Mononuclear cell (primary cell): ENCODE measurements at regions not wholly inside any gene's neighbourhood (a gene's known extent, or its start where the extent isn't known, plus 50 kb on each side); places are given as distances from the start of the nearest gene placed in this dataset.

Experiments
- H3K27me3 ChIP-seq: 2 replicates; pipeline ENCODE4 v1.6.0; 2011; ENCODE audit warnings: low read length, control low read depth; ENCODE audit not compliant: insufficient read depth
- H3K4me1 ChIP-seq: 2 replicates; pipeline ENCODE4 v1.5.1; 2011; ENCODE audit warnings: mild to moderate bottlenecking, low read length, control low read depth; ENCODE audit not compliant: insufficient read depth
- H3K4me3 ChIP-seq: 2 replicates; pipeline ENCODE4 v1.5.1; 2011; ENCODE audit warnings: mild to moderate bottlenecking, low read length, moderate library complexity
- H3K9me3 ChIP-seq: 2 replicates; pipeline ENCODE4 v1.5.1; 2011; ENCODE audit warnings: low read depth, mild to moderate bottlenecking, control low read depth, low read length

GRCh38 chr21:16037421-16037955, 307.7 kb downstream of the USP25 start:
- H3K4me3 ChIP-seq: no peak overlapping the region
- no peaks in the 10 kb centered on the region for H3K9me3 ChIP-seq
- no peaks in the 10 kb centered on the region for H3K27me3 ChIP-seq
- H3K4me1 ChIP-seq: no peaks in the 10 kb centered on the region

- Histone ChIP-seq H3K4me1 (no peaks in the 10 kb centered on the region), H3K9me3 (no peaks in the 10 kb centered on the region), H3K27me3 (no peaks in the 10 kb centered on the region), H3K4me3 (no peak overlapping the region)
These were observed 310.8 kb downstream of the USP25 start for GRCh38 chr21:16040601-16041000.

GRCh38 chr21:16044676-16045075, 314.9 kb downstream of the USP25 start:
- Histone ChIP-seq H3K4me1 (no peaks in the 10 kb centered on the region), H3K27me3 (no peaks in the 10 kb centered on the region), H3K9me3 (no peaks in the 10 kb centered on the region), H3K4me3 (no peak overlapping the region)

GRCh38 chr21:16046656-16047330, 317.0 kb downstream of the USP25 start:
- no peaks in the 10 kb centered on the region for H3K4me1 ChIP-seq
- no peaks in the 10 kb centered on the region for H3K9me3 ChIP-seq
- H3K4me3 ChIP-seq: no peak overlapping the region
- no peaks in the 10 kb centered on the region for H3K27me3 ChIP-seq

GRCh38 chr21:16047904-16048303, 318.1 kb downstream of the USP25 start:
- Histone ChIP-seq H3K27me3 (no peaks in the 10 kb centered on the region), H3K4me1 (no peaks in the 10 kb centered on the region), H3K9me3 (no peaks in the 10 kb centered on the region), H3K4me3 (no peak overlapping the region)

DNA sequence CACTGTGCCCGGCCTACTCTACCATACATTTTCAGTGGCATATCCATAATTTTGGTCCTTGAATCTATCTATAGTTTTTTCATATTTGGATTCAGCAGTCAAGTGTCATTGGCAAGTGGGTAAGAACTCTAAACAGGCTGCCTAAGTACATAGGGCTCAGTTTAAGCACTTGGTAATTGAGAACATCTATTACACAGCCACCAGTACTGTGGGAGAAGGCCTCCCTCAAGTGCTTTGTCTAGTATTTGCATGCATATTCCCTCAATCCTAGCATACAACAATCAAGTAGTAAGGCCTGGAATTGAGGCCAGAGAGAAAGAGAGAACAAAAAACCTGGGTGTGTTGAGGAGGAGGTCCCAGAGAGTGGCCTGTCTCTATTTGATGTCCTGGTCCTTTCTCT, 325.2 kb downstream of the USP25 start:
- no peaks in the 10 kb centered on the region for H3K4me1 ChIP-seq
- no peak overlapping the region for H3K4me3 ChIP-seq
- no peaks in the 10 kb centered on the region for H3K27me3 ChIP-seq
- no peaks in the 10 kb centered on the region for H3K9me3 ChIP-seq

DNA sequence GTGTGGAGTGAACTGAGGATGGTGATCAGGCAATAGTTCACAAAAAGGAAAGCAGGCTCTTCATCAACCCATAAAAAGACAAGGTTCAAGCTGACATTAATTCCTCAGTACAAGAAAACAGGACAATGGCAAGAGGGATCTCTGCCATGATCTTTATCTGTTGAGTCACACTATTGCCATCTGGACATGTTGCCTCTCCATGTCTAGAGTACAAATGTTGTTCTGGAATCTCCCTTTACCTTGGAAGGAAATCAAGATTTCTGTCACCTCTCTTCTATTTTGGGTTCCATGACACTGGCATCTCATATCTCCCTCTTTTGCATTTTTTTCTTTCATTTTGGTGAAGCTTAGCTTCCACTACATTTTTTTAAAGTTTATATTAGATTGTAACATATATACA, 329.1 kb downstream of the USP25 start:
- no peak overlapping the region for H3K4me3 ChIP-seq
- no peaks in the 10 kb centered on the region for H3K27me3 ChIP-seq
- H3K4me1 ChIP-seq: no peaks in the 10 kb centered on the region
- H3K9me3 ChIP-seq: no peaks in the 10 kb centered on the region

DNA sequence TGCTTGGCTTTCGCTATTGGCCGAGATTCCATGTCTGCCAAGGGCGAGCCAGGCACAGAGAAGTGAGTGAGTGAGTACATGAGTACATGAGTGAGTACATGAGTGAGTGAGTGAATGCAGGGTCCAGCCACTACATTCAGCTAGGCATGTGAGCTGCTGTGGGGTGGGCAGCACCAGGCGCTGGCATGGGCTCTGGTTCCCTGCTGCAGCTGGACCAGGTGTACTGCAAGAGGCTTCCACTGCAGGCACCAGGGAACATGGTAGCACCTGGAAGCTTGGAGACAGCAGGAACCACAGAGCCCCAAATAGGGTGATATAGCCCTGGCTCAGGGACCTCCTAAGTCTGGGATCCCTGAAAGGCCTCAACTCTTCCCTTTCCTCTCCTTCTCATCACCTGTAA, 330.2 kb downstream of the USP25 start:
- Histone ChIP-seq H3K4me1 (no peaks in the 10 kb centered on the region), H3K9me3 (no peaks in the 10 kb centered on the region), H3K4me3 (no peak overlapping the region), H3K27me3 (no peaks in the 10 kb centered on the region)

- Histone ChIP-seq H3K27me3 (no peaks in the 10 kb centered on the region), H3K4me3 (no peak overlapping the region), H3K4me1 (no peaks in the 10 kb centered on the region), H3K9me3 (no peaks in the 10 kb centered on the region)
These were observed 331.4 kb downstream of the USP25 start for GRCh38 chr21:16061194-16061593.

GRCh38 chr21:16069178-16070112, 339.7 kb downstream of the USP25 start:
- no peaks in the 10 kb centered on the region for H3K4me1 ChIP-seq
- H3K9me3 ChIP-seq: no peaks in the 10 kb centered on the region
- H3K4me3 ChIP-seq: no peak overlapping the region
- H3K27me3 ChIP-seq: no peaks in the 10 kb centered on the region

- no peak overlapping the region for H3K4me3 ChIP-seq
- no peaks in the 10 kb centered on the region for H3K4me1 ChIP-seq
- no peaks in the 10 kb centered on the region for H3K27me3 ChIP-seq
- H3K9me3 ChIP-seq: no peaks in the 10 kb centered on the region
These were observed 340.4 kb downstream of the USP25 start for GRCh38 chr21:16070207-16070651.

DNA sequence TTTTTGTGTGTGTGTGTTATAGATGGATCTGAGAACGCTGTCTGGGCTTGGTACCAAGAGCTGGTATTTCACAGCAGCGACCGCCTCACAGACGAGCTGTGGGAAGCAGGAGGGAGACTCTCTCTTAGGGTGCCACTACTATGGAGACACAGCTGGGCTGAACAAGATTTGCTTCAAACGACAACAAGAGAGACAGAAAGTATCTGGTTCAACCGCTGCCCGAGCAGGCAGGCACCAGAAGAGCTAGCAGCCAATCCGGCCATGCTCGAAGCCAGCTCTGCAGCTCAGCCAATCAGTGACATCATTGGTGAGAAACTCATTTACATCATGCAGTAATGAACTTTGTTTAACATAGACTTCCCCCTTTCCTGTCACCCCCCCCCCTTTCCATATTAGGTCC, 341.3 kb downstream of the USP25 start:
- no peaks in the 10 kb centered on the region for H3K9me3 ChIP-seq
- H3K4me1 ChIP-seq: no peaks in the 10 kb centered on the region
- no peaks in the 10 kb centered on the region for H3K27me3 ChIP-seq
- no peak overlapping the region for H3K4me3 ChIP-seq

GRCh38 chr21:16071761-16072160, 342.0 kb downstream of the USP25 start:
- Histone ChIP-seq H3K4me1 (no peaks in the 10 kb centered on the region), H3K4me3 (no peak overlapping the region), H3K27me3 (no peaks in the 10 kb centered on the region), H3K9me3 (no peaks in the 10 kb centered on the region)

DNA sequence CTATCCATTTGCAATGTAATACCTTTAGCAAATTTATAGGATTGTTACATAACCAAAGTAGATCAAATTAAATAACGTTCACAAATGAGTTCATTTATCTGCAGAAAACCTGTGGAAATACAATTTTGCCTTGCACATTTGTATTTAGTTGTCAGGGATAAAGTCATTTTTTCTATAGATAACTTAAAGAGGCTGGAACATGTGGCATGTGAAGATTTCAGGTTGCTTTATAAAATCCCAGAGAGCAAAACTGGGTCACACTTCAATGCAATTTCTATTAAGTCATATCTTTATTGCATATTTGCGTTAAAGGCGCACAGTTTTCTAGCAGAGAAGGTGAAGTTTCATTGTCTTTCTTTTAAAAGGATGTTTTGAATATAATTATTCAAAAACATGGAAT, 342.4 kb downstream of the USP25 start:
- H3K4me3 ChIP-seq: no peak overlapping the region
- H3K4me1 ChIP-seq: no peaks in the 10 kb centered on the region
- H3K27me3 ChIP-seq: no peaks in the 10 kb centered on the region
- no peaks in the 10 kb centered on the region for H3K9me3 ChIP-seq

DNA sequence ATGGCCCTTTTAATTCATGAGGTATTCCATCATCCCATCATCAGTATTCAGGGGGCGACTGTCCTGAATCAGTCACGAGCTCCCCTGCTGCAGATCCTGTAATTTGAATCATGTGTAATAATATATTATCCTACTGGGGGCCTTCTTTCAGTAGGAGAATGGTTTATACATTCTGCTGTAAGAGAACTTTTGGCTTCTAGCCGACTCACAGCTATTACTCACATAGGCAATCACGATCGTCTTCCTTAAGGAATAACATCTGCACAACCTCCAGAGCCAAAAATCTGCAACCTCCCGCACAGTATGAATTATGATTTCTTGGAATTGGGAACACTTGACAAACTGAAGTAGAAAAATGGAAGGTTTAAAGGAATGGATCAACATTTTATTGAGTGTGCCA, 343.0 kb downstream of the USP25 start:
- no peaks in the 10 kb centered on the region for H3K9me3 ChIP-seq
- no peaks in the 10 kb centered on the region for H3K27me3 ChIP-seq
- H3K4me3 ChIP-seq: no peak overlapping the region
- H3K4me1 ChIP-seq: no peaks in the 10 kb centered on the region
